Prostate gland (tissue), 2 donors: ENCODE measurements at regions not wholly inside any gene's neighbourhood (a gene's known extent, or its start where the extent isn't known, plus 50 kb on each side); places are given as distances from the start of the nearest gene placed in this dataset.

Experiments
- CTCF ChIP-seq, 4 experiments: fragments of 200-600 bp in 2 of 4; fragments of 450-650 bp in 2 of 4; sonication (generic) in 2 of 4; IDR thresholded peaks; 1 replicate in 3 of 4; 2 replicates in 1 of 4; pipeline ENCODE4 v1.5.1; 2016 to 2019; ENCODE audit warnings: antibody characterized with exemption in 4 of 4, mild to moderate bottlenecking in 2 of 4, moderate library complexity in 2 of 4
- POLR2A ChIP-seq: fragments of 450-650 bp; IDR thresholded peaks from one replicate; pipeline ENCODE4 v1.6.1; 2016; ENCODE audit warnings: antibody characterized with exemption, mild to moderate bottlenecking
- POLR2AphosphoS5 ChIP-seq: sonication (generic); formaldehyde crosslinking; IDR thresholded peaks from one replicate; pipeline ENCODE4 v1.6.1; 2017; ENCODE audit warnings: antibody characterized with exemption

GRCh38 chr3:23111286-23111685, 91.8 kb upstream of the UBE2E2 start:
- no peak for TF ChIP-seq CTCF (IDR thresholded peaks at IDR 0.05)
- TF ChIP-seq POLR2AphosphoS5: no peak
- no peak for TF ChIP-seq POLR2A
